SU-DHL-6 (cell line): ENCODE measurements at regions not wholly inside any gene's neighbourhood (a gene's known extent, or its start where the extent isn't known, plus 50 kb on each side); places are given as distances from the start of the nearest gene placed in this dataset.

Experiments
- CTCF ChIP-seq: fragments of 200-600 bp; sonication (generic); IDR thresholded peaks from one replicate; pipeline ENCODE4 v1.5.1; 2017; ENCODE audit warnings: antibody characterized with exemption, mild to moderate bottlenecking, low read length, moderate library complexity; ENCODE audit not compliant: insufficient read depth, poor library complexity, severe bottlenecking
- EZH2phosphoT487 ChIP-seq: fragments of 200-600 bp; sonication (generic), shearing (Covaris generic); conservative IDR thresholded peaks from 2 replicates; pipeline ENCODE4 v1.6.1; 2018; ENCODE audit warnings: mild to moderate bottlenecking, antibody characterized with exemption, low read length, moderate library complexity, mixed read lengths

DNA sequence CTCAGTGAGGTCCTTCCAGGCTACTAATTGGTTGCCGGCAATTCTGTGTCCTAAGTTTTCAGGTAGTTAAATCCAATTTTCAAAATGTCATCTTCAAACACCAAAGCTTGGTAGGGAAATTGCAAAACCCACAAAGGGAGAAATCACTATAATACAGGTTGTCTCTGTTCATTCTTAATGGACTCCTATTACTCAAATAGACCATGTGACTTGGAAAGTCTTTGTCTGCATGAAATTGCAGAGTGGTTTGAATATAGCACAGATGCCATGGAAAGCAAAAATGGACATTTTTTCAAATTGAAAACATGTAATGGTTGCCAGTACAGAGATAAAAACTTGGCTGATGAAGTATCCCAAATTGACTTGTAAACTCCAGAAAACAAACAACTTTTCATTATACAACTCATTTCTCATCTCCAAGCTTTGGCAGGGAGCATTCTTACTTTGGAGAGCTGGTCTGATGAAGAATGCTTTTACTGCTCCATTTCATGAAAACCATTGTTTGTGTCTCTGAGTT, 169.5 kb upstream of the PKN2 start:
- no peak for TF ChIP-seq CTCF
- TF ChIP-seq EZH2phosphoT487: no peak
